HCT116 (cell line): ENCODE measurements at regions not wholly inside any gene's neighbourhood (a gene's known extent, or its start where the extent isn't known, plus 50 kb on each side); places are given as distances from the start of the nearest gene placed in this dataset.

Experiments
- ATAC-seq: fragments of 200-7000 bp; cut with Tn5 transposase; 2 replicates; pipeline ENCODE4 v1.9.1; 2020; ENCODE audit warnings: mild to moderate bottlenecking, moderate library complexity
- BruUV-seq: library from RNA; stranded (reverse); fragments of 400-500 nt; replicated peaks from 2 replicates; lab custom pipeline; 2021; lab: Mats Ljungman, UMichigan
- CTCF ChIA-PET: fragments of 300-600 bp; sonication (Branson Sonifier 250); formaldehyde crosslinking; loops from one replicate; lab custom pipeline; 2021; ENCODE audit warnings: antibody characterized with exemption; lab: Charles Lee
- POLR2A ChIA-PET: fragments of 300-600, 350-600 bp; sonication (Branson Sonifier 250); formaldehyde crosslinking; loops from one replicate; lab custom pipeline; 2021; ENCODE audit warnings: antibody characterized with exemption; lab: Charles Lee
- RAD21 ChIA-PET, 2 experiments: fragments of 300-600 bp; sonication (Branson Sonifier 250); formaldehyde crosslinking; loops; one replicate each; lab custom pipeline; 2023; ENCODE audit warnings: low total read pairs in 2 of 2; ENCODE audit not compliant: uncharacterized antibody in 2 of 2, unreplicated experiment in 2 of 2, low non-redundant PET in 1 of 2; lab: Charles Lee
- DNase-seq: peaks from one replicate; pipeline ENCODE4 v3.0.0-alpha.2; 2010; ENCODE audit warnings: low read depth, low spot score
- H2AFZ ChIP-seq: fragments of 200-600 bp; shearing (Covaris generic), sonication (generic); 2 replicates; pipeline ENCODE4 v1.6.1; 2017; ENCODE audit warnings: low read depth, mixed run types, mixed read lengths, antibody characterized with exemption, low read length; ENCODE audit not compliant: poor library complexity, severe bottlenecking
- H3K27ac ChIP-seq: 2 replicates; pipeline ENCODE4 v1.5.1; 2012; ENCODE audit warnings: low read depth, low read length
- H3K27me3 ChIP-seq: fragments of 200-600 bp; sonication (generic); 2 replicates; pipeline ENCODE4 v1.6.1; 2016; ENCODE audit warnings: mixed run types, low read length, mixed read lengths; ENCODE audit not compliant: insufficient read depth
- H3K36me3 ChIP-seq, 2 experiments: fragments of 200-500 bp in 1 of 2; fragments of 200-600 bp in 1 of 2; sonication (Bioruptor generic) in 1 of 2; sonication (generic) in 1 of 2; 2 replicates each; pipeline versions ENCODE4 v1.5.1 to v1.6.1; 2014 to 2016; ENCODE audit warnings: low read length in 2 of 2, inconsistent platforms in 1 of 2, mixed read lengths in 1 of 2, mixed run types in 1 of 2; ENCODE audit not compliant: insufficient read depth in 2 of 2, control insufficient read depth in 1 of 2
- H3K4me1 ChIP-seq, 2 experiments: fragments of 200-600 bp in 1 of 2; sonication (generic) in 1 of 2; 2 replicates each; pipeline versions ENCODE4 v1.5.1 to v1.6.1; 2012 to 2017; ENCODE audit warnings: low read length in 2 of 2, inconsistent platforms in 1 of 2, mild to moderate bottlenecking in 1 of 2, mixed read lengths in 1 of 2, mixed run types in 1 of 2, moderate library complexity in 1 of 2; ENCODE audit not compliant: insufficient read depth in 2 of 2, control insufficient read depth in 1 of 2
- H3K4me2 ChIP-seq: fragments of 200-600 bp; sonication (generic); 2 replicates; pipeline ENCODE4 v1.6.1; 2017; ENCODE audit warnings: mixed run types, low read length, mixed read lengths
- H3K4me3 ChIP-seq, 2 experiments: fragments of 200-600 bp in 1 of 2; sonication (generic) in 1 of 2; replicated peaks in 1 of 2; 2 replicates each; pipeline ENCODE4 v1.5.1; 2011 to 2016; ENCODE audit warnings: low read length in 2 of 2, control low read depth in 1 of 2, low read depth in 1 of 2, mild to moderate bottlenecking in 1 of 2, mixed read lengths in 1 of 2, mixed run types in 1 of 2
- H3K79me2 ChIP-seq: fragments of 200-600 bp; sonication (generic); 2 replicates; pipeline ENCODE4 v1.6.1; 2017; ENCODE audit warnings: mild to moderate bottlenecking, mixed run types, low read length, moderate library complexity, mixed read lengths; ENCODE audit not compliant: insufficient read depth
- H3K9ac ChIP-seq: fragments of 200-600 bp; sonication (generic); 2 replicates; pipeline ENCODE4 v1.6.1; 2016; ENCODE audit warnings: low read length, mixed read lengths
- H3K9me2 ChIP-seq: fragments of 200-600 bp; sonication (generic), shearing (Covaris generic); 2 replicates; pipeline ENCODE4 v1.6.1; 2017; ENCODE audit warnings: mixed run types, mild to moderate bottlenecking, moderate library complexity; ENCODE audit not compliant: insufficient read depth
- H3K9me3 ChIP-seq, 2 experiments: fragments of 200-500 bp in 1 of 2; fragments of 200-600 bp in 1 of 2; sonication (Bioruptor generic) in 1 of 2; sonication (generic) in 1 of 2; 2 replicates each; pipeline ENCODE4 v1.6.1; 2014 to 2017; ENCODE audit warnings: low read length in 2 of 2, mixed read lengths in 2 of 2, inconsistent platforms in 1 of 2, low read depth in 1 of 2, mild to moderate bottlenecking in 1 of 2, mixed run types in 1 of 2, moderate library complexity in 1 of 2; ENCODE audit not compliant: control insufficient read depth in 1 of 2, insufficient read depth in 1 of 2
- H4K20me1 ChIP-seq: fragments of 200-600 bp; sonication (generic), shearing (Covaris generic); 2 replicates; pipeline ENCODE4 v1.6.1; 2017; ENCODE audit warnings: mixed run types, mild to moderate bottlenecking, moderate library complexity; ENCODE audit not compliant: insufficient read depth
- CBX3 ChIP-seq: IDR thresholded peaks from 2 replicates; pipeline ENCODE4 v1.6.1; 2012; ENCODE audit warnings: low read depth
- EGR1 ChIP-seq: IDR thresholded peaks from 2 replicates; pipeline ENCODE4 v1.6.1; 2012; ENCODE audit warnings: low read depth
- ELF1 ChIP-seq: IDR thresholded peaks from 2 replicates; pipeline ENCODE4 v1.6.1; 2012; ENCODE audit warnings: low read depth, borderline replicate concordance
- EZH2 ChIP-seq: fragments of 200-600 bp; sonication (generic); IDR thresholded peaks from 2 replicates; pipeline ENCODE4 v1.6.1; 2017; ENCODE audit warnings: antibody characterized with exemption, mixed run types
- EZH2phosphoT487 ChIP-seq: fragments of 200-600 bp; IDR thresholded peaks from 2 replicates; pipeline ENCODE4 v1.6.1; 2018; ENCODE audit warnings: antibody characterized with exemption, borderline replicate concordance
- FOSL1 ChIP-seq: IDR thresholded peaks from 2 replicates; pipeline ENCODE4 v1.6.1; 2012; ENCODE audit warnings: low read depth
- POLR2A ChIP-seq: IDR thresholded peaks from 2 replicates; pipeline ENCODE4 v1.7.0; 2011; ENCODE audit warnings: borderline replicate concordance; ENCODE audit not compliant: insufficient read depth, insufficient read length; ENCODE audit errors: extremely low read depth
- POLR2AphosphoS5 ChIP-seq: IDR thresholded peaks from 2 replicates; pipeline ENCODE4 v1.6.1; 2011; ENCODE audit warnings: mild to moderate bottlenecking, low read depth, low read length, moderate library complexity
- SIN3A ChIP-seq: IDR thresholded peaks from 2 replicates; pipeline ENCODE4 v1.6.1; 2012; ENCODE audit warnings: low read depth
- SP1 ChIP-seq: IDR thresholded peaks from 2 replicates; pipeline ENCODE4 v1.6.1; 2012; ENCODE audit warnings: low read depth
- ZFX ChIP-seq: fragments of 450-650 bp; IDR thresholded peaks from 2 replicates; pipeline ENCODE4 v1.6.1; 2017
- ZNF274 ChIP-seq: fragments of 200-500 bp; sonication (Bioruptor generic); IDR thresholded peaks from 2 replicates; pipeline ENCODE4 v1.6.1; 2014; ENCODE audit warnings: mild to moderate bottlenecking, low read depth, low read length, inconsistent platforms
- intact Hi-C: fragments of 100-400 bp; cut with micrococcal nuclease; formaldehyde crosslinking; loops from 2 replicates; pipeline ENCODE4 v1.10.0; 2022

- intact Hi-C loops = no loop called here
- H3K4me3 ChIP-seq = no peak overlapping the region
- ChIA-PET POLR2A (no interaction called here), CTCF (no interaction called here), RAD21 (no interaction called here)
- TF ChIP-seq EZH2 = no peak
- TF ChIP-seq EGR1 = no peak
- no peak for TF ChIP-seq SP1
- no peak for TF ChIP-seq CBX3
- no peak for TF ChIP-seq POLR2A
- no peak for TF ChIP-seq SIN3A
- no peak for TF ChIP-seq EZH2phosphoT487
- TF ChIP-seq ZNF274 = no peak
- no peak for TF ChIP-seq ELF1
- no peak for TF ChIP-seq ZFX
- TF ChIP-seq POLR2AphosphoS5 = no peak
- TF ChIP-seq FOSL1 = no peak
- no peaks in the 10 kb centered on the region for H3K9me2 ChIP-seq
- ATAC-seq = no peak
- no peak overlapping the region for H3K4me2 ChIP-seq
- no TSS peak for BruUV-seq
- no peaks in the 10 kb centered on the region for H3K79me2 ChIP-seq
- H3K27ac ChIP-seq = no peak overlapping the region
- no peak for DNase-seq
- no peaks in the 10 kb centered on the region for H3K36me3 ChIP-seq
- H3K9me3 ChIP-seq = peaks cover 0 to 16% of the 10 kb centered on the region in 2 experiments; a peak in 3 of 4 replicates
- H3K9ac ChIP-seq = no peak overlapping the region
- H4K20me1 ChIP-seq = no peaks in the 10 kb centered on the region
- no peaks in the 10 kb centered on the region for H3K27me3 ChIP-seq
- no peaks in the 10 kb centered on the region for H3K4me1 ChIP-seq
- H2AFZ ChIP-seq = no peak overlapping the region
Observed at GRCh38 chr5:164362835-164363234, 857.4 kb downstream of the MAT2B start.
